ENCODE measurements at regions not wholly inside any gene's neighbourhood (a gene's known extent, or its start where the extent isn't known, plus 50 kb on each side); places are given as distances from the start of the nearest gene placed in this dataset.

- TF ChIP-seq CTCF (IDR thresholded peaks at IDR 0.05; ENCODE audit: low read length), result no peak
- no peak for TF ChIP-seq EZH2 (IDR thresholded peaks at IDR 0.05; ENCODE audit: borderline replicate concordance, low read length)
Observed at GRCh38 chr7:86454753-86455152, 189.0 kb upstream of the GRM3 start.

Measured in OCI-LY1 (cell line).